Loucy (cell line): ENCODE measurements at regions not wholly inside any gene's neighbourhood (a gene's known extent, or its start where the extent isn't known, plus 50 kb on each side); places are given as distances from the start of the nearest gene placed in this dataset.

ENCODE experiments used
- H2AFZ ChIP-seq: fragments of 200-600 bp; sonication (generic); 2 replicates; pipeline ENCODE4 v1.6.0; 2016; ENCODE audit warnings: antibody characterized with exemption, mild to moderate bottlenecking, low read length, moderate library complexity
- H3F3A ChIP-seq: fragments of 200-600 bp; 2 replicates; pipeline ENCODE4 v1.6.0; 2016; ENCODE audit warnings: antibody characterized with exemption, low read depth, mild to moderate bottlenecking
- H3K27me3 ChIP-seq: fragments of 200-600 bp; sonication (generic); 2 replicates; pipeline ENCODE4 v1.6.1; 2014; ENCODE audit warnings: low read length, mild to moderate bottlenecking; ENCODE audit not compliant: insufficient read depth, poor library complexity, severe bottlenecking
- H3K36me3 ChIP-seq: fragments of 200-600 bp; sonication (generic); 2 replicates; pipeline ENCODE4 v1.6.1; 2016; ENCODE audit warnings: low read length; ENCODE audit not compliant: insufficient read depth
- H3K4me1 ChIP-seq: fragments of 200-600 bp; sonication (generic); 2 replicates; pipeline ENCODE4 v1.5.1; 2014; ENCODE audit warnings: low read length, mild to moderate bottlenecking; ENCODE audit not compliant: insufficient read depth, poor library complexity, severe bottlenecking
- H3K4me2 ChIP-seq: fragments of 200-600 bp; sonication (generic); 2 replicates; pipeline ENCODE4 v1.6.0; 2014; ENCODE audit warnings: antibody characterized with exemption, low read length, low read depth, mild to moderate bottlenecking; ENCODE audit not compliant: poor library complexity, severe bottlenecking
- H3K4me3 ChIP-seq: fragments of 200-600 bp; sonication (generic); 2 replicates; pipeline ENCODE4 v1.5.1; 2014; ENCODE audit warnings: low read length, mild to moderate bottlenecking, mixed read lengths; ENCODE audit not compliant: poor library complexity, severe bottlenecking
- H3K79me2 ChIP-seq: fragments of 200-600 bp; sonication (generic); 2 replicates; pipeline ENCODE4 v1.6.1; 2014; ENCODE audit warnings: low read length; ENCODE audit not compliant: insufficient read depth
- H3K9ac ChIP-seq: fragments of 200-600 bp; sonication (generic); 2 replicates; pipeline ENCODE4 v1.6.0; 2014; ENCODE audit warnings: mild to moderate bottlenecking, low read depth, low read length, moderate library complexity; ENCODE audit not compliant: poor library complexity, severe bottlenecking
- H3K9me2 ChIP-seq: fragments of 200-600 bp; sonication (generic); replicated peaks from 2 replicates; pipeline ENCODE4 v1.6.1; 2016; ENCODE audit warnings: low read depth, low read length, mixed read lengths
- H3K9me3 ChIP-seq: fragments of 200-600 bp; sonication (generic); 2 replicates; pipeline ENCODE4 v1.6.1; 2014; ENCODE audit warnings: mild to moderate bottlenecking, antibody characterized with exemption, low read length, low read depth; ENCODE audit not compliant: insufficient read depth
- H4K20me1 ChIP-seq: fragments of 200-600 bp; sonication (generic); 2 replicates; pipeline ENCODE4 v1.6.0; 2014; ENCODE audit warnings: antibody characterized with exemption, low read length, mild to moderate bottlenecking; ENCODE audit not compliant: insufficient read depth, poor library complexity, severe bottlenecking
- EZH2phosphoT487 ChIP-seq: fragments of 200-600 bp; IDR thresholded peaks from 2 replicates; pipeline ENCODE4 v1.6.1; 2018; ENCODE audit warnings: antibody characterized with exemption, mild to moderate bottlenecking, moderate library complexity, borderline replicate concordance
- TF ChIP-seq, protein P1 (sequence below): fragments of 200-600 bp; sonication (generic); conservative IDR thresholded peaks from 2 replicates; pipeline ENCODE4 v1.5.1; 2014; ENCODE audit warnings: mild to moderate bottlenecking, antibody characterized with exemption, low read length

DNA sequence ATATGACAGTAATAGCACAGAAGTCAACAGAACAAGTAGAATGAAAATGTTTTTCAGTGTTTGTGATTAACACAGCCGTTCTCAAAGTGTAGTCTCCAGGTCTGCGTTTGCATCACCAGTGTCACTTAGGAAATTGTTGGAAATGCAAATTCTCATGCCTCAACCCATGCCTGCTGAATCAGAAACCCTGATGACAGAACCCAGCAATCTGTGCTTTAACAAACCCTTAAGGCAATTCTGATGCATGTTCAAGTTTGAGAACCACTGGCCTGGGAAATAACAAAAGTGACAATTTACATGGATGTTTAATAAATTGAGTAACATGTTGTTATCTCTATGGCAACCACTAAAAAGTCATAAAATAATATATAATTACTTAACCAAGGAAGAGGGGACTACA, 103.1 kb upstream of the ATP11B start:
- Histone ChIP-seq H3K9ac (no peak overlapping the region), H3K9me2 (no peaks in the 10 kb centered on the region), H3K79me2 (no peaks in the 10 kb centered on the region), H3K4me2 (no peak overlapping the region), H3K9me3 (no peaks in the 10 kb centered on the region), H3K4me1 (peaks cover 8% of the 10 kb centered on the region), H3K4me3 (no peak overlapping the region), H3F3A (no peaks in the 10 kb centered on the region), H4K20me1 (no peaks in the 10 kb centered on the region), H3K27me3 (no peaks in the 10 kb centered on the region), H3K36me3 (no peaks in the 10 kb centered on the region), H2AFZ (no peak overlapping the region)
- no peak for TF ChIP-seq EZH2phosphoT487
- TF ChIP-seq, protein P1, sequence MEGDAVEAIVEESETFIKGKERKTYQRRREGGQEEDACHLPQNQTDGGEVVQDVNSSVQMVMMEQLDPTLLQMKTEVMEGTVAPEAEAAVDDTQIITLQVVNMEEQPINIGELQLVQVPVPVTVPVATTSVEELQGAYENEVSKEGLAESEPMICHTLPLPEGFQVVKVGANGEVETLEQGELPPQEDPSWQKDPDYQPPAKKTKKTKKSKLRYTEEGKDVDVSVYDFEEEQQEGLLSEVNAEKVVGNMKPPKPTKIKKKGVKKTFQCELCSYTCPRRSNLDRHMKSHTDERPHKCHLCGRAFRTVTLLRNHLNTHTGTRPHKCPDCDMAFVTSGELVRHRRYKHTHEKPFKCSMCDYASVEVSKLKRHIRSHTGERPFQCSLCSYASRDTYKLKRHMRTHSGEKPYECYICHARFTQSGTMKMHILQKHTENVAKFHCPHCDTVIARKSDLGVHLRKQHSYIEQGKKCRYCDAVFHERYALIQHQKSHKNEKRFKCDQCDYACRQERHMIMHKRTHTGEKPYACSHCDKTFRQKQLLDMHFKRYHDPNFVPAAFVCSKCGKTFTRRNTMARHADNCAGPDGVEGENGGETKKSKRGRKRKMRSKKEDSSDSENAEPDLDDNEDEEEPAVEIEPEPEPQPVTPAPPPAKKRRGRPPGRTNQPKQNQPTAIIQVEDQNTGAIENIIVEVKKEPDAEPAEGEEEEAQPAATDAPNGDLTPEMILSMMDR, result no peak

DNA sequence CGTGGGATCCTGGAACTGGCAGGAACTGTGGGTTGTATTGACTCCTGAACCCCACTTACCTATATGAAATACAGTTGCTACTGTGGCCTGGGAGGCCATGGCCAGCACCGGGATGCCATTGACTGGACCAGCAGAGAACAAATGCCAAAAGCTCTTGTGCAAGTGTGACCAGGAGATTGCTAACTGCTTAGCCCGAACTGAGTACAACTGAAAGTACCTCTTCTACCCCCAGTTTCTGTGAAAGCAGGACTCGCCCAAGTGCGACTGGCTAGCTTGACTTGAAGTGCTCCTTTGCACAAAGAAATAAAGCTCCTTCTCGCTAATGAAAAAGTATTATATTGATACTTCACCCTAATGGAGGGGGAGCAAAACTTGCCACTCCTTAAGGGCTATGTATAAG, 101.3 kb upstream of the ATP11B start:
- no peak overlapping the region for H3K9ac ChIP-seq
- H2AFZ ChIP-seq, result no peak overlapping the region
- no peak overlapping the region for H3K4me3 ChIP-seq
- TF ChIP-seq, protein P1, result no peak
- TF ChIP-seq EZH2phosphoT487, result no peak
- peaks cover 8% of the 10 kb centered on the region for H3K4me1 ChIP-seq
- H3K4me2 ChIP-seq, result no peak overlapping the region
- H3K79me2 ChIP-seq, result no peaks in the 10 kb centered on the region
- H3F3A ChIP-seq, result no peaks in the 10 kb centered on the region
- no peaks in the 10 kb centered on the region for H3K9me3 ChIP-seq
- H3K36me3 ChIP-seq, result no peaks in the 10 kb centered on the region
- H3K27me3 ChIP-seq, result no peaks in the 10 kb centered on the region
- no peaks in the 10 kb centered on the region for H3K9me2 ChIP-seq
- H4K20me1 ChIP-seq, result no peaks in the 10 kb centered on the region

DNA sequence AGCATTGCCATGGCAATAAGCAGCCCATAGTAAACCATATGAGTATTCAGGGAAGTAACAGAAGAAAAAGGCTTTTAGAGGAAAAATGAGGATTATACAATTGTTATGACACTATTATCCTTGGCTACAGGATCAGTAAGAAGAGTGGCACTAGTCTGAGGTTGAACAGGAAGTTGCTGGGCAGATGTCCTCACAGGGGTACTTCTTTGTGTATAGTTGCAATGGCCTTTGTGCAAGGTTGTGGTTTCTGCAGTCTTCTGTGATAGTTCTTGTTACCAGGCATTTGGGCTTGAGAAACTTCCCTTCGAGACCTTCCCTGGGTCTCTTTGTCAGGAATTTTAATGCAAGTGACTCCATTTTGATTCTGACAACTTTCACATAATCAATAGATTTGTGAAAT, 100.6 kb upstream of the ATP11B start:
- Histone ChIP-seq H3K4me2 (no peak overlapping the region), H3K4me1 (peaks cover 8% of the 10 kb centered on the region), H3K36me3 (no peaks in the 10 kb centered on the region), H3K4me3 (no peak overlapping the region), H3K9ac (no peak overlapping the region), H3K9me3 (no peaks in the 10 kb centered on the region), H3K27me3 (no peaks in the 10 kb centered on the region), H4K20me1 (no peaks in the 10 kb centered on the region), H2AFZ (no peak overlapping the region), H3K9me2 (no peaks in the 10 kb centered on the region), H3F3A (no peaks in the 10 kb centered on the region), H3K79me2 (no peaks in the 10 kb centered on the region)
- TF ChIP-seq EZH2phosphoT487, result no peak
- TF ChIP-seq, protein P1, result no peak
